GM19043 (cell line): ENCODE measurements at regions not wholly inside any gene's neighbourhood (a gene's known extent, or its start where the extent isn't known, plus 50 kb on each side); places are given as distances from the start of the nearest gene placed in this dataset.

Source experiments
- ATAC-seq: cut with Tn5 transposase; IDR thresholded peaks from one replicate; pipeline ENCODE4 v1.9.1; 2021; ENCODE audit warnings: low read depth; ENCODE audit not compliant: unreplicated experiment

- no peak for ATAC-seq
Observed at GRCh38 chr2:226623587-226624368, 175.8 kb downstream of the IRS1 start.

GRCh38 chr2:226622484-226622883, 177.1 kb downstream of the IRS1 start:
- ATAC-seq, result no peak

- ATAC-seq, result no peak
Observed at GRCh38 chr2:226620176-226620575, 179.4 kb downstream of the IRS1 start.

- ATAC-seq, result no peak
Observed at GRCh38 chr2:226619707-226620106, 179.9 kb downstream of the IRS1 start.

GRCh38 chr2:226618875-226619605, 180.6 kb downstream of the IRS1 start:
- ATAC-seq, result no peak

- ATAC-seq, result no peak
Observed at GRCh38 chr2:226618544-226618874, 181.1 kb downstream of the IRS1 start.

GRCh38 chr2:226615891-226616290, 183.7 kb downstream of the IRS1 start:
- no peak for ATAC-seq

GRCh38 chr2:226611944-226612318, 187.7 kb downstream of the IRS1 start:
- ATAC-seq, result no peak

GRCh38 chr2:226611196-226611943, 188.2 kb downstream of the IRS1 start:
- ATAC-seq, result no peak

- ATAC-seq, result no peak
Observed at GRCh38 chr2:226609366-226609765, 190.3 kb downstream of the IRS1 start.

- ATAC-seq, result no peak
Observed at GRCh38 chr2:226608451-226608850, 191.2 kb downstream of the IRS1 start.

GRCh38 chr2:226607379-226607778, 192.2 kb downstream of the IRS1 start:
- no peak for ATAC-seq

- no peak for ATAC-seq
Observed at GRCh38 chr2:226605642-226606041, 194.0 kb downstream of the IRS1 start.

- ATAC-seq, result no peak
Observed at GRCh38 chr2:226603606-226604005, 196.0 kb downstream of the IRS1 start.

GRCh38 chr2:226601881-226602662, 197.5 kb downstream of the IRS1 start:
- no peak for ATAC-seq

GRCh38 chr2:226600802-226601201, 198.8 kb downstream of the IRS1 start:
- ATAC-seq, result no peak

GRCh38 chr2:226600184-226600583, 199.4 kb downstream of the IRS1 start:
- no peak for ATAC-seq

- ATAC-seq, result no peak
Observed at GRCh38 chr2:226589043-226589442, 210.6 kb downstream of the IRS1 start.

GRCh38 chr2:226585130-226585561, 214.5 kb downstream of the IRS1 start:
- no peak for ATAC-seq

- ATAC-seq, result no peak
Observed at GRCh38 chr2:226584518-226585055, 215.0 kb downstream of the IRS1 start.
